Dendritic cell treated with granulocyte-macrophage colony-stimulating factor and Interleukin-4, amounts not matched to agents 40 ng/mL and 50 ng/mL, for 4 days (primary cell): ENCODE measurements at regions not wholly inside any gene's neighbourhood (a gene's known extent, or its start where the extent isn't known, plus 50 kb on each side); places are given as distances from the start of the nearest gene placed in this dataset.

ENCODE experiments used
- H3K27ac Mint-ChIP-seq: one replicate; pipeline ENCODE4 v1.8.0; 2022; ENCODE audit warnings: mild to moderate bottlenecking, mixed read lengths
- H3K27me3 Mint-ChIP-seq: one replicate; pipeline ENCODE4 v1.8.0; 2022; ENCODE audit warnings: mild to moderate bottlenecking, mixed read lengths
- H3K36me3 Mint-ChIP-seq: one replicate; pipeline ENCODE4 v1.8.0; 2022; ENCODE audit warnings: low read depth, mixed read lengths
- H3K4me1 Mint-ChIP-seq: one replicate; pipeline ENCODE4 v1.8.0; 2022; ENCODE audit warnings: low read depth, mixed read lengths
- H3K4me3 Mint-ChIP-seq: one replicate; pipeline ENCODE4 v1.8.0; 2022; ENCODE audit warnings: mild to moderate bottlenecking, moderate library complexity, mixed read lengths
- H3K9me3 Mint-ChIP-seq: one replicate; pipeline ENCODE4 v1.8.0; 2022; ENCODE audit warnings: mixed read lengths
- intact Hi-C: fragments of 100-400 bp; cut with micrococcal nuclease; formaldehyde crosslinking; loops from one replicate; pipeline ENCODE4 v1.15.0; 2022

GRCh38 chr1:36743286-36744005 is 260.7 kb upstream of the CSF3R start:
- Mint-ChIP-seq H3K4me1 (no peaks in the 10 kb centered on the region), H3K27ac (no peak overlapping the region), H3K27me3 (peaks cover 30% of the 10 kb centered on the region), H3K9me3 (no peaks in the 10 kb centered on the region), H3K4me3 (no peak overlapping the region), H3K36me3 (no peaks in the 10 kb centered on the region)
- intact Hi-C loops = no loop called here

- Mint-ChIP-seq H3K27me3 (peaks cover 40% of the 10 kb centered on the region), H3K9me3 (no peaks in the 10 kb centered on the region), H3K36me3 (no peaks in the 10 kb centered on the region), H3K27ac (no peak overlapping the region), H3K4me3 (no peak overlapping the region), H3K4me1 (no peaks in the 10 kb centered on the region)
- intact Hi-C loops = no loop called here
Measured at GRCh38 chr1:36741066-36741465, 258.4 kb upstream of the CSF3R start.

GRCh38 chr1:36740446-36740845 is 257.7 kb upstream of the CSF3R start:
- Mint-ChIP-seq H3K9me3 (no peaks in the 10 kb centered on the region), H3K4me3 (no peak overlapping the region), H3K27ac (no peak overlapping the region), H3K4me1 (no peaks in the 10 kb centered on the region), H3K27me3 (peaks cover 46% of the 10 kb centered on the region), H3K36me3 (no peaks in the 10 kb centered on the region)
- intact Hi-C loops = no loop called here

- Mint-ChIP-seq H3K4me3 (no peak overlapping the region), H3K9me3 (no peaks in the 10 kb centered on the region), H3K36me3 (no peaks in the 10 kb centered on the region), H3K27ac (no peak overlapping the region), H3K4me1 (no peaks in the 10 kb centered on the region), H3K27me3 (peaks cover 45% of the 10 kb centered on the region)
- intact Hi-C loops = no loop called here
Measured at GRCh38 chr1:36739703-36740289, 257.1 kb upstream of the CSF3R start.

GRCh38 chr1:36738245-36738644 is 255.5 kb upstream of the CSF3R start:
- Mint-ChIP-seq H3K27ac (no peak overlapping the region), H3K27me3 (peaks cover 38% of the 10 kb centered on the region), H3K36me3 (no peaks in the 10 kb centered on the region), H3K4me3 (no peak overlapping the region), H3K4me1 (no peaks in the 10 kb centered on the region), H3K9me3 (no peaks in the 10 kb centered on the region)
- intact Hi-C loops = no loop called here

- Mint-ChIP-seq H3K36me3 (no peaks in the 10 kb centered on the region), H3K4me1 (no peaks in the 10 kb centered on the region), H3K27ac (no peak overlapping the region), H3K4me3 (no peak overlapping the region), H3K27me3 (peaks cover 39% of the 10 kb centered on the region), H3K9me3 (no peaks in the 10 kb centered on the region)
- intact Hi-C loops = no loop called here
Measured at GRCh38 chr1:36737767-36738166, 255.1 kb upstream of the CSF3R start.

GRCh38 chr1:36737038-36737555 is 254.4 kb upstream of the CSF3R start:
- Mint-ChIP-seq H3K4me1 (no peaks in the 10 kb centered on the region), H3K36me3 (no peaks in the 10 kb centered on the region)
- intact Hi-C loops = no loop called here

GRCh38 chr1:36735939-36736730 is 253.4 kb upstream of the CSF3R start:
- peaks cover 5% of the 10 kb centered on the region for H3K4me1 Mint-ChIP-seq
- no peak overlapping the region for H3K4me3 Mint-ChIP-seq
- peaks cover 45% of the 10 kb centered on the region for H3K27me3 Mint-ChIP-seq

More at GRCh38 chr1:36737038-36737555, 254.4 kb upstream of the CSF3R start:
- Mint-ChIP-seq H3K27ac (no peak overlapping the region), H3K9me3 (no peaks in the 10 kb centered on the region), H3K4me3 (no peak overlapping the region), H3K27me3 (peaks cover 43% of the 10 kb centered on the region)

GRCh38 chr1:36735436-36735835 is 252.7 kb upstream of the CSF3R start:
- Mint-ChIP-seq H3K9me3 (no peaks in the 10 kb centered on the region), H3K27me3 (peaks cover 43% of the 10 kb centered on the region), H3K4me1 (peaks cover 5% of the 10 kb centered on the region), H3K36me3 (no peaks in the 10 kb centered on the region), H3K4me3 (no peak overlapping the region), H3K27ac (no peak overlapping the region)
- intact Hi-C loops = no loop called here

More at GRCh38 chr1:36735939-36736730, 253.4 kb upstream of the CSF3R start:
- H3K27ac Mint-ChIP-seq = no peak overlapping the region
- no peaks in the 10 kb centered on the region for H3K9me3 Mint-ChIP-seq
- no peaks in the 10 kb centered on the region for H3K36me3 Mint-ChIP-seq
- intact Hi-C loops = no loop called here

- Mint-ChIP-seq H3K4me3 (no peak overlapping the region), H3K9me3 (no peaks in the 10 kb centered on the region), H3K27ac (no peak overlapping the region), H3K36me3 (no peaks in the 10 kb centered on the region), H3K27me3 (peaks cover 46% of the 10 kb centered on the region), H3K4me1 (peaks cover 5% of the 10 kb centered on the region)
- intact Hi-C loops = no loop called here
Measured at GRCh38 chr1:36734356-36734755, 251.6 kb upstream of the CSF3R start.

GRCh38 chr1:36733748-36734147 is 251.0 kb upstream of the CSF3R start:
- Mint-ChIP-seq H3K9me3 (no peaks in the 10 kb centered on the region), H3K27ac (no peak overlapping the region), H3K27me3 (peaks cover 46% of the 10 kb centered on the region), H3K4me3 (no peak overlapping the region), H3K4me1 (peaks cover 5% of the 10 kb centered on the region), H3K36me3 (no peaks in the 10 kb centered on the region)
- intact Hi-C loops = no loop called here

- H3K27ac Mint-ChIP-seq = no peak overlapping the region
- peaks cover 5% of the 10 kb centered on the region for H3K4me1 Mint-ChIP-seq
- no peaks in the 10 kb centered on the region for H3K36me3 Mint-ChIP-seq
- intact Hi-C loops = no loop called here
- H3K27me3 Mint-ChIP-seq = peaks cover 35% of the 10 kb centered on the region
- no peak overlapping the region for H3K4me3 Mint-ChIP-seq
- H3K9me3 Mint-ChIP-seq = no peaks in the 10 kb centered on the region
Measured at GRCh38 chr1:36732015-36732356, 249.3 kb upstream of the CSF3R start.

- intact Hi-C loops = no loop called here
- H3K9me3 Mint-ChIP-seq = no peaks in the 10 kb centered on the region
- no peak overlapping the region for H3K27ac Mint-ChIP-seq
- H3K36me3 Mint-ChIP-seq = no peaks in the 10 kb centered on the region
- H3K4me3 Mint-ChIP-seq = no peak overlapping the region
- H3K4me1 Mint-ChIP-seq = peaks cover 5% of the 10 kb centered on the region
- peaks cover 35% of the 10 kb centered on the region for H3K27me3 Mint-ChIP-seq
Measured at GRCh38 chr1:36731226-36732014, 248.7 kb upstream of the CSF3R start.
